ENCODE measurements at regions not wholly inside any gene's neighbourhood (a gene's known extent, or its start where the extent isn't known, plus 50 kb on each side); places are given as distances from the start of the nearest gene placed in this dataset.

DNA sequence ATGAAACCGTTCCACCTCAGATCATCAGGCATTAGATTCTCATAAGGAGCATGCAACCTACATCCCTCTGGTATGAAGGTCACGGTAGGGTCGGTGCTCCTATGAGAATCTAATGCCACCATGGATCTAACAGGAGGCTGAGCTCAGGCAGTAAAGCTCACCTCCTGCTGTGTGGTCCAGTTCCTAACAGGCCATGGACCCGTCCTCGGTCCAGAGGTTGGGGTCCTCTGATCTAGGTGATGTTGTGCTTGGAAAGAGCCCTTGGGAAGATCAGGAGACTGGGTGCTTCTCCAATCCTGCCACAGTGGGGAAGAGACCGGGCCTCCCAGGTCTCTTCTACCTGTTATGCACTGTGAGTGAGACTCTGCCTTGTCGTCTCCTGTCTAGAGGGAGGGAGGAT lies 104.6 kb downstream of the ACKR3 start:
- DNase-seq: no peak
- no peaks in the 10 kb centered on the region for H3K36me3 Mint-ChIP-seq (ENCODE audit: low read depth)
- H3K9me3 Mint-ChIP-seq: no peaks in the 10 kb centered on the region
- peaks cover 53% of the 10 kb centered on the region for H3K27me3 Mint-ChIP-seq
- H3K4me1 Mint-ChIP-seq (ENCODE audit: low read depth): no peaks in the 10 kb centered on the region
- H3K27ac Mint-ChIP-seq: no peak overlapping the region
- no peak overlapping the region for H3K4me3 Mint-ChIP-seq

DNA sequence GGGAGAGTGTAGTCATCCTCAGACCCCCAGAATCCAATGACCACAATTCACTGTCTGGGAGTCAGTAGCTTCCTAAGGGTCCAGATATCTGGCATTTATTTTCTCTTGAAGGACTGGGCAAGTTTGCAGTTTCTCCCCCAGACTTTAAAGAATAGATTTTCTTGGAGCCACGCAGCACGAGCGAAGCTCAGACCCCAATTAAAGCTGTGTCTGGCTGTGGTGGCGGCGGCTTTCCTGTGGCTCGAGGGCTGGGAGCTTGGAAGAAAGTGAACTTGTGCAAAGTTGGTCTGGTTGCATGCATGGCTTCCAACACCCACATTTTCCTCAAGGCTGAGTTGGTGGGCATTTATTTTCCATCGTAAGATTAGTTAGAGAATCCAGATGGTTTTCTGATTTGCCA lies 105.0 kb downstream of the ACKR3 start:
- DNase-seq: no peak
- Mint-ChIP-seq H3K36me3 (ENCODE audit: low read depth) (no peaks in the 10 kb centered on the region), H3K4me1 (ENCODE audit: low read depth) (no peaks in the 10 kb centered on the region), H3K4me3 (no peak overlapping the region), H3K27ac (no peak overlapping the region), H3K27me3 (peaks cover 49% of the 10 kb centered on the region), H3K9me3 (no peaks in the 10 kb centered on the region)

DNA sequence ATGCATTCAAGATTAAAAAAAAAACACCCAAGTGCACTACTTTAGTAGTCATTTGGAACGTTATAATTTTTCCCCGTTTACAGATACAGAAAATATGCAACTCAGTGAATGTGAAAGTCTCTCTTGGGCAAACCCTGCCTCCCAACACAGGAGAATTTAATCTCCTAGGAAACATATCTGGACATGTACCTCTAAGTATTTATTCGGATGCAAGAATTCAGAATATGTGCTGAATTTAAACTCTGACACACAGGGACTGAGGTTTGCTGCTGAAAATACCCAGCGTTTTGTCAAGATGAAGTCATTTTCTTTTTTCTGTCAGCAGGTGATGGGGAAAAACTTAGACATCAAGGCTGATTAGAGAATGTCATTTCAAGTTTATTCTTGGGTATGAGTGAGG lies 105.4 kb downstream of the ACKR3 start:
- Mint-ChIP-seq H3K4me1 (ENCODE audit: low read depth) (no peaks in the 10 kb centered on the region), H3K27ac (no peak overlapping the region), H3K4me3 (no peak overlapping the region), H3K9me3 (no peaks in the 10 kb centered on the region), H3K36me3 (ENCODE audit: low read depth) (no peaks in the 10 kb centered on the region), H3K27me3 (peaks cover 49% of the 10 kb centered on the region)
- DNase-seq: no peak

DNA sequence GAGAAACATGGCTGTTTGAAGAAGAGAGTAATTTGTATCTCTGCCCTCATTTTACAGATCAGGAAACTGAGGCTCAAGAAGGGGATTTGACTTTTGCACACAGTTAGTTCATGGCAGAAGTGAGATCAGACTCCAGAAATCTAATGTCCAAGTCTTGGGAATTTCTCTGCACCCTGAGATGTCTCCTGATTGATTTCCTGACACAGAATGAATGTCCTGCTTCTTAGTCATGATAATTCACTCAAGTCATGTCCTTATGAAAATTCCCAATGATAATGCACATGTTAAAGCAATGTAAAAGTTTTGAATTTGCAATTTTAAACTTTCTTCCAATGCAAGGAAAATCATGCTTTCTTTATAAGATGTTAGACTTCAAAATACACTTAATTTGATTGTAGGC lies 105.9 kb downstream of the ACKR3 start:
- Mint-ChIP-seq H3K9me3 (no peaks in the 10 kb centered on the region), H3K4me3 (no peak overlapping the region), H3K27ac (no peak overlapping the region), H3K36me3 (ENCODE audit: low read depth) (no peaks in the 10 kb centered on the region), H3K4me1 (ENCODE audit: low read depth) (no peaks in the 10 kb centered on the region), H3K27me3 (peaks cover 54% of the 10 kb centered on the region)
- DNase-seq: no peak

DNA sequence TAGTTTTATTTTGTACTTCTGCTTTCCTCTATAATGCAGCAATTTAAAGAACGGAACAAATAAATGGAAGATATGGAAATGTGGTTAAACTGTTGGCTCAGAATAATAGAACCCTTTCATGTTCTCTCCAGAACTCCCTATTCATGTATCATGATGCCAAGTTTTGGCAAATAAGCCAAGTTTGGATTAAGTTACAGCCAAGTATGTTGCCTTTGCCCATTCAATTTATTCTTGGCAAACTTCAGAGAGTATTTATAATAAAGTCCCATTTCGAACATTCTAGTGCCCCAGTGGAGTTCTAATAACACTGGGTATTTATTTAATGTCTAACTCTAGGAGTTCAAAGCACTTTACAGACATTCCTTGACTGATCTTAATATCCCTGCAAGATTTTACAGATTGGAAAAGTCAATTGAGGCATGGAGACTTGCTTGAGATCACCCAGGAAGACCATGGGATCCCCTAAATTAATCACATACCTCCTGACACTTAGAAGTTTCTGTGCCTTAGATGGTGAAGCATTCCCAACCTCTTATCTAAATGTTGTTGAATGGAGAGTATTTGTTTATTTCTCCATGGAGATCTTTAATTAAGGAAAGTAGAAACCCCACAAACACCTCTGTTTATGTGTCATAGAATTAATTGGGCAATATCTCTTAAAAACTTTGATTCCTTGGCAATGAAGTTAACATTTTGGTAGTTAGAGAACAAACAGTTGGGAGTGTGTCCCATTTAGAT lies 106.7 kb downstream of the ACKR3 start:
- H3K9me3 Mint-ChIP-seq: no peaks in the 10 kb centered on the region
- no peak overlapping the region for H3K4me3 Mint-ChIP-seq
- no peaks in the 10 kb centered on the region for H3K36me3 Mint-ChIP-seq (ENCODE audit: low read depth)
- DNase-seq: no peak
- peaks cover 52% of the 10 kb centered on the region for H3K27me3 Mint-ChIP-seq
- H3K27ac Mint-ChIP-seq: no peak overlapping the region
- no peaks in the 10 kb centered on the region for H3K4me1 Mint-ChIP-seq (ENCODE audit: low read depth)

DNA sequence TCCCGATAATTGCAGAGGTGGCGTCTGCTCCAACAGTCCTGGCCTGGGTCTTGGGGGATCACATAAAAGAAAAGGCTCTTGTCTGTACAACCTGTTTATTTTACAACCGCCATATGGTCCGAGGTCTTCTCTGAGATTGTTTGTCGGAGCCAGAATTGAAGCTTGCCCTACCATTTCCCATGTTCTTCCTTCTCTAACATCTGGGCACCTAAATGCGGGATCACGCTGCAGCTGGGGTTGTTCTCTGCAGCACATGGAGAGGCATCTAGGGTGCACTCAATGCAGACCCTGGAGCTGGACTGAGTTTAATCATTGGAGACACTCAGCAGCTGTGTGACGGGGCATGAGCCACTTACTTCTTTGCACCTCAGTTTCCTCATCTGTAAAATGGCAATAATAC lies 107.7 kb downstream of the ACKR3 start:
- DNase-seq: no peak
- Mint-ChIP-seq H3K27me3 (peaks cover 48% of the 10 kb centered on the region), H3K27ac (no peak overlapping the region), H3K9me3 (no peaks in the 10 kb centered on the region), H3K36me3 (ENCODE audit: low read depth) (no peaks in the 10 kb centered on the region), H3K4me3 (no peak overlapping the region), H3K4me1 (ENCODE audit: low read depth) (no peaks in the 10 kb centered on the region)

DNA sequence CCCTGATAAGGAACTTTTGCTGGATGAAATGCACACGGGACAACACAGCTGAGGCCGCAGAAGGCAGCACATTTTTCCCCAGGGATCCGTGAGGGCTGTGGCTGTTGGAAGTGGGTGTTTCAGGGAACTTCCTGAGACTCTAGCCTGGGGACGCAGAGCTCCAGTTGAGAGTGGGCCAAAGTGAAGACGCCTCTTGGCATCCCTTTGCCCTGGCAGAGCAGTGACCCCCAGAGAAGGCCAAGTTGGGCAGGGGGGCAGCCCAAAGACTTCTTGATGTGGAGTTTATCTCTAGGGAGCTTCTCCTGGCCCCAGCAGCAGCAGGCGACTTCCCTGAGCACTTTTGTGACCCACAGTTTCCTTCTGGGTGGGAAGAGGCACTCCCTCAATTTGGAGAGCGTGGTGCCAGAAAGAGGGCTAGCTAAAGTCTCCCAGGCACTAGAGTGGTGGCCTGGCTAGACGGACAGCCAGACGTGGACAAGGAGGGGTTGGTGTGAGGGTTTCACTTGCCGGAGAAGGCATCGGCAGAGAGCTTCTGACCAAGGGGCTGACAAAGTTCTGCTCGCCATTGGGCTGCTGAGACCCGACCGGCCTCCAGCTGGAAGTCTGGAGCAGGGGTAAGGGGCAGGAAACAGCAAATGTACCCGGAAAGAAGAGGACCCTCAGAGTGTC lies 108.8 kb downstream of the ACKR3 start:
- DNase-seq: no peak
- no peaks in the 10 kb centered on the region for H3K36me3 Mint-ChIP-seq (ENCODE audit: low read depth)
- no peaks in the 10 kb centered on the region for H3K9me3 Mint-ChIP-seq
- no peak overlapping the region for H3K27ac Mint-ChIP-seq
- no peak overlapping the region for H3K4me3 Mint-ChIP-seq
- H3K4me1 Mint-ChIP-seq (ENCODE audit: low read depth): no peaks in the 10 kb centered on the region
- H3K27me3 Mint-ChIP-seq: peaks cover 42% of the 10 kb centered on the region

DNA sequence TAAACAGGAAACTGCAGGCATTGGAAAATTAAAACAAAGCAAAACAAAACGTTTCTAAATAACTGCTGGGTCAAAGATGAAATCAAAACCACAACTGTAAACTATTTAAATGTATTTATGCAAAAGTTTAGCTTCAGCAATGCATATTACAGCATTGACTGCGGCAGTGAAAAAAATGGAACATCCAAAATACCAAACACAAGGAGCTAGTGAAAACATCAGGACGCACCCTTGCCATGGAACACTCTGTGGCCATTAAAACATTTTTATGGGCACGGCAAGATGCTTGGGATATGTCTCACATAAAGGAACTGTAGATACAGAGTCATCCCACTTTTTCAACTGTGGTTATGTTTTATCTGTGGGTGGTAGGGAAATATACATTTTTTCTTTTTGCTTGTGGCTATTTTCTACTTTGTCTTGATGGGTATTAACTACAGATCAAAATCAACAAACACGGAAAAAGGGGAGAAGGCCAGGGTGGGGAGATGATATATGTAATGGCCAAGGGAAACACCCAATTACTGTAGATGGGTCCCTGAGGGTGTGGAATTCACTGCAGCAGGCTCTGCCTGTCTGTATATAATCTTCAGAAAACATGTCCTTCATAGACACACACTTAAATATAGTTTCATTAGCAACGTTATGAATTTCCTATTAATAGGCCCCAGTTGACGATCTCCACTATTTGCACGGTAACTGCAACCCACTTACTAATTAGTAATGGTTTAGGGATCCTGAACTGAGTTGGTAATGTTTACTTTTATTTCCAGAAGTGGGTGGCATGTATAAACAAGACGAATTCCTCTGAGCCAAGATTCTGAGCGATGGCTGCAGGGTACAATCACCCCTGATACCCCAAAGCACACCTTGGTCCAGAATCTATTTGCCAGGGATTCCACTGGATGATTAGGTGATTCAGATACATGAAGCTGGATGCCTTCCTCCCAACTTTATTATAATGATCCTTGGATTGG lies 110.5 kb downstream of the ACKR3 start:
- Mint-ChIP-seq H3K4me1 (ENCODE audit: low read depth) (no peaks in the 10 kb centered on the region), H3K36me3 (ENCODE audit: low read depth) (no peaks in the 10 kb centered on the region), H3K27ac (no peak overlapping the region), H3K27me3 (peaks cover 41% of the 10 kb centered on the region), H3K9me3 (no peaks in the 10 kb centered on the region), H3K4me3 (no peak overlapping the region)
- no peak for DNase-seq

GRCh38 chr2:236682651-236683422 lies 113.2 kb downstream of the ACKR3 start:
- Mint-ChIP-seq H3K27ac (no peak overlapping the region), H3K36me3 (ENCODE audit: low read depth) (no peaks in the 10 kb centered on the region), H3K4me1 (ENCODE audit: low read depth) (no peaks in the 10 kb centered on the region), H3K27me3 (peaks cover 28% of the 10 kb centered on the region), H3K4me3 (no peak overlapping the region), H3K9me3 (no peaks in the 10 kb centered on the region)
- peak; percentile 16 for DNase-seq

DNA sequence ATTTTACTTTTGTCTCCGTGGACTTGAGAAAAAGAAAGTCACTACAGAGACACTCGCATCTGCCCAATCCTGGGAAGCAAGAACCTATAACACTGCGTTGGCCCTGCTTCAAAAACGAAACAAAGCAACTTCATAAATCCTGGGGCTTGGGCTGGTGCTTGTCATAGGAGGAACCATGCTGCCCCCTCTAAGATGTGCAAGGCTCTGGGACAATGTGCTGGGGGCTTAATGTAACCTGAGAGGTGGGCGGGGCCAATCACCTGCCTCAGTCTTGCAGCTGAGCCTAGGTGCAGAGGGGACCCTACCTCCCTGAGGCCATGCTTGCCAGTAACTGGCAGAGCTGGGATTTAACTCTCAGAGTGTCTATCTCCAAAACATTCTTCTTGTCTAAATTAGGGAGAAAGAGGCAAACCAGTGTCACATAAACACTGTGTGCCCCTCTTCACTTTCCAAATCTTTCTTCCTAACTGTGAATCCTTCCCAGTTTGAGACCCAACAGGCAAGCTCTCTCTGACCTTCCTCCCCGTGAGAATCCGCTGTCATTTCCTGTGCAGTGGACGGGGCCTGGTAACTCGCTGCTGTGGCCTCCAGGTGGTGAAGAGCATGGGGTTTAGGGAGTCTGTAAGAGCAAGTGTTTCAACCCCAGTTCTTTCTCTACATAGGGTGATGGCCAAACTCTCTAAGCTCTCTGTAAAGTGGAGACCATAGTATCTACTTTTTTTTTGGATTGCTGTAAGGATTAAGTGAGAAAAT lies 115.1 kb downstream of the ACKR3 start:
- no peaks in the 10 kb centered on the region for H3K4me1 Mint-ChIP-seq (ENCODE audit: low read depth)
- DNase-seq: peak; percentile 8
- H3K27me3 Mint-ChIP-seq: peaks cover 29% of the 10 kb centered on the region
- peak overlapping the region; percentile 20 for H3K27ac Mint-ChIP-seq
- H3K36me3 Mint-ChIP-seq (ENCODE audit: low read depth): no peaks in the 10 kb centered on the region
- no peak overlapping the region for H3K4me3 Mint-ChIP-seq
- H3K9me3 Mint-ChIP-seq: no peaks in the 10 kb centered on the region

- no peak overlapping the region for H3K4me3 Mint-ChIP-seq
Observed at GRCh38 chr2:236685361-236685760, 115.7 kb downstream of the ACKR3 start.

DNA sequence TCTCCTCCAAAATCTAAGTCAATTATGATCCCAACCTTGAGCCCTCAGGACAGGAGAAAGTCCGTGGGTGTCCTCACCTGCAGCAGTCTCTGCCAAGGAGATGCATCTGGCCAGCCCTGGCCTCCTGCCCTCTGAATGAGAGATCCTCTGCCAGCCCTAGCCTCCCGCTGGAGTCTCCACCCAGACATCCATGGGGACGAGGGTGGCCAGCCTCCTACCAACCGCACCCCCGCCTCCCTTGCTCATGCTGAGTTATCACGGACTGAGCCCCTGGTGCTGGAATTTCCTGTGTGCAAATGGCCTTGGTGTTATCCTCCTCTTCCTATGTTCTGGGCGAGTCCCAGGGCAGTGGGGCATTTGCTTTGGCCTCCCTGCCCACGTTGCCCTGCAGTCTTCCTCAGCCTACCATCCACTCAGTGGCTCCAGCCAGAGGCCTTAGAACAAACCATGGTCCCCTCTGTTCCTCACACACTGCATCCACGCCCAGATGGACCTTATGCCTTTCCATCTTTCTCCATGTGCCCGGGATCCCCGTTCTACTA lies 116.4 kb downstream of the ACKR3 start:
- Mint-ChIP-seq H3K4me3 (no peak overlapping the region), H3K27ac (no peak overlapping the region), H3K4me1 (ENCODE audit: low read depth) (no peaks in the 10 kb centered on the region), H3K9me3 (no peaks in the 10 kb centered on the region), H3K36me3 (ENCODE audit: low read depth) (no peaks in the 10 kb centered on the region), H3K27me3 (peaks cover 29% of the 10 kb centered on the region)
- no peak for DNase-seq

More at GRCh38 chr2:236685361-236685760, 115.7 kb downstream of the ACKR3 start:
- peak; percentile 3 for DNase-seq
- H3K27ac Mint-ChIP-seq: no peak overlapping the region
- no peaks in the 10 kb centered on the region for H3K9me3 Mint-ChIP-seq
- H3K4me1 Mint-ChIP-seq (ENCODE audit: low read depth): no peaks in the 10 kb centered on the region
- H3K36me3 Mint-ChIP-seq (ENCODE audit: low read depth): no peaks in the 10 kb centered on the region
- H3K27me3 Mint-ChIP-seq: peaks cover 28% of the 10 kb centered on the region

- DNase-seq: no peak
Observed at GRCh38 chr2:236686561-236686960, 116.9 kb downstream of the ACKR3 start.

More at GRCh38 chr2:236686561-236686960, 116.9 kb downstream of the ACKR3 start:
- H3K27ac Mint-ChIP-seq: no peak overlapping the region
- no peak overlapping the region for H3K4me3 Mint-ChIP-seq
- no peaks in the 10 kb centered on the region for H3K36me3 Mint-ChIP-seq (ENCODE audit: low read depth)
- peaks cover 29% of the 10 kb centered on the region for H3K27me3 Mint-ChIP-seq
- H3K4me1 Mint-ChIP-seq (ENCODE audit: low read depth): no peaks in the 10 kb centered on the region
- H3K9me3 Mint-ChIP-seq: no peaks in the 10 kb centered on the region
